Stimulated activated naive B cell treated with anti-CD40 and anti-IgM and Interleukin-4, amounts not matched to agents 10 μg/mL and 1 μg/mL and 100 μg/mL, for 72 hours (primary cell): ENCODE measurements at regions not wholly inside any gene's neighbourhood (a gene's known extent, or its start where the extent isn't known, plus 50 kb on each side); places are given as distances from the start of the nearest gene placed in this dataset.

Source experiments
- ATAC-seq, 2 donors: fragments of 150-1000 bp; cut with Tn5 transposase; replicated peaks; 2 replicates each; pipeline ENCODE4 v1.10.0; 2021; ENCODE audit warnings: moderate library complexity in 1 of 2
- DNase-seq: peaks from one replicate; pipeline ENCODE4 v3.0.0; 2021
- H3K27ac Mint-ChIP-seq: one replicate; pipeline ENCODE4 v1.8.0; 2022; ENCODE audit warnings: mild to moderate bottlenecking, mixed read lengths
- H3K27me3 Mint-ChIP-seq, 2 donors: one replicate each; pipeline ENCODE4 v1.8.0; 2022; ENCODE audit warnings: mixed read lengths in 2 of 2
- H3K36me3 Mint-ChIP-seq, 2 donors: one replicate each; pipeline ENCODE4 v1.8.0; 2022; ENCODE audit warnings: mixed read lengths in 2 of 2, mild to moderate bottlenecking in 1 of 2
- H3K4me1 Mint-ChIP-seq, 2 donors: one replicate each; pipeline ENCODE4 v1.8.0; 2022; ENCODE audit warnings: mixed read lengths in 2 of 2, mild to moderate bottlenecking in 1 of 2
- H3K4me3 Mint-ChIP-seq, 2 donors: one replicate each; pipeline ENCODE4 v1.8.0; 2022; ENCODE audit warnings: mild to moderate bottlenecking in 2 of 2, mixed read lengths in 2 of 2, moderate library complexity in 1 of 2
- H3K9me3 Mint-ChIP-seq, 2 donors: one replicate each; pipeline ENCODE4 v1.8.0; 2022; ENCODE audit warnings: mixed read lengths in 2 of 2, mild to moderate bottlenecking in 1 of 2

DNA sequence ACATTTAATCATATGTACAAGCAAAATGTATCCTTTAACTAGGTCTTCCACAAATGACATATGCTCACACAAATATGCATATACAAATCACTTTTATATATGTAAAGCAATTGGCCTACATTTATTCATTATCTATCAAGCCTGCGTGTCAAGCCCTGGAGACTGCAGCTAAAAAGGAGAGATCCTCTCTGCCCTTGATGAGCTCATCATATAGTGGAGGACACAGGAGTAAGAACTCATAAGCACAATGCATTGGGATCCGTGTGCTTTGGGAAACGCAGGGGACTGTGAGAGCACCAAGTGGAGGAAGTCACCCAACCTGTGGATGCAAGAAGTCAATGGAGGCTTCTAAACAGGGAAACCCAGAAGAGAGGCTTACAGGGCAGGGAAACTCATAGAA lies 735.7 kb downstream of the BCL11B start:
- Mint-ChIP-seq H3K4me3 (no peak overlapping the region), H3K9me3 (peaks cover 7 to 8% of the 10 kb centered on the region in 2 donors), H3K27me3 (no peaks in the 10 kb centered on the region), H3K27ac (no peak overlapping the region), H3K4me1 (no peaks in the 10 kb centered on the region), H3K36me3 (no peaks in the 10 kb centered on the region)
- ATAC-seq (no peak), DNase-seq (no peak)

DNA sequence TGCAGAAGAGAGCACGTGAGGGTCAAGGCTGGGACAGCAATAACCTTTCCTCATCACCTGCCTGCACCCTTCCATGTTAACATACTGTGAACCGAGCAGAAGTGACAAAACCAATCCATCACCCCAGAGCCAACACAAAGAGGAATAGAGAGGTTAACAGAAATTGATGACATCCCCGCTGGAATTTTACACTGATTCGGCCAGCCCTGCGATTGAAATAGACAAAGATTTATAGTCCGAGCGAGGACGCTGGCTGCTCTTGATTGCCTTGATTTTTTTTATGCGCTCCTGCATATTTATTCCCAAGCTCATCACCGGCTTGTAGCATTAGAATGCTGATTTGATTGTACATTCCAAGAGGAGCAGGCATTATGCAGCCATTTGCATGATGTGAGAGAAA lies 729.7 kb downstream of the BCL11B start:
- Mint-ChIP-seq H3K36me3 (no peaks in the 10 kb centered on the region), H3K9me3 (peaks cover 0 to 4% of the 10 kb centered on the region in 2 donors), H3K27me3 (no peaks in the 10 kb centered on the region), H3K4me3 (no peak overlapping the region), H3K4me1 (no peaks in the 10 kb centered on the region), H3K27ac (no peak overlapping the region)
- DNase-seq (no peak), ATAC-seq (no peak)

DNA sequence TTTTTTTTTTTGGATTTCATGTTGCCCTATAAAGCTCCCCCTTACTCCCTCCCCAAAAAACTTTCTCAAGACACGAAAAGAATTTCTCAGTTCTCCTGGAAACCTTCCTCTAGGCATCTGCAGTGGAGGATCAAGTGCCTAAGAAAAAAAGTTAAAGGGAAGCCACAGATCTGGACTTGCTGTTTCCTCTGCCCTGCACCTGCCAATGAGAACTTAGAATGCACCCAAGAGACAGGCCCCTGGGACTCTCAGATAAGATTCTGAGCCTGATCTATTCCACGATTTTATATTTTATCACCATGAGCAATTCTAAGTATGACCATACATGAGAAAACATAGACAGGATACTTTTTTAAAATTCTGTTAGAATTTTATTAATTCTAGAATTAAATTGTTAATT lies 728.9 kb downstream of the BCL11B start:
- no peaks in the 10 kb centered on the region for H3K27me3 Mint-ChIP-seq

DNA sequence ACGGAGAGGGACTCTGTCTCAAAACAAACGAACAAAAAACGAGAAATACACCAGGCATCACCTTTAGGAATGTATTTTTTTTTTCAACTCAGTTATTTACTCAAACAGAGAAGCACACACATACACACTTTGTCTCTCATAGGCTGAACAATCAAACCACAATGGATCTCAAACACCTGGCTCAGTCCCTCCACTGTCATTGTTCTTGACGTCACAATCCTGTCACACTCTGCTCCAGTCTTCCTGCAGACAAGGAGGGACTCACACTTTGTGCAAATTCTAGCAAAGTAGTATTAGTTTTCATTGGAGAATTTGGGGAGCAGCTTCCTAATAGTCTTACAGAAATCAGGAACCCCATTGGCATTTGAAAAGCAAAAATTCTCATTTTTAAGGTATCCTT lies 727.8 kb downstream of the BCL11B start:
- DNase-seq (no peak), ATAC-seq (no peak)
- H3K4me1 Mint-ChIP-seq = no peaks in the 10 kb centered on the region
- no peak overlapping the region for H3K27ac Mint-ChIP-seq
- no peak overlapping the region for H3K4me3 Mint-ChIP-seq
- no peaks in the 10 kb centered on the region for H3K36me3 Mint-ChIP-seq
- no peaks in the 10 kb centered on the region for H3K27me3 Mint-ChIP-seq
- peaks cover 0 to 4% of the 10 kb centered on the region in 2 donors for H3K9me3 Mint-ChIP-seq

More for the DNA sequence above, 728.9 kb downstream of the BCL11B start:
- no peak for ATAC-seq
- DNase-seq = no peak
- Mint-ChIP-seq H3K27ac (no peak overlapping the region), H3K36me3 (no peaks in the 10 kb centered on the region), H3K9me3 (peaks cover 0 to 5% of the 10 kb centered on the region in 2 donors), H3K4me3 (no peak overlapping the region), H3K4me1 (no peaks in the 10 kb centered on the region)

DNA sequence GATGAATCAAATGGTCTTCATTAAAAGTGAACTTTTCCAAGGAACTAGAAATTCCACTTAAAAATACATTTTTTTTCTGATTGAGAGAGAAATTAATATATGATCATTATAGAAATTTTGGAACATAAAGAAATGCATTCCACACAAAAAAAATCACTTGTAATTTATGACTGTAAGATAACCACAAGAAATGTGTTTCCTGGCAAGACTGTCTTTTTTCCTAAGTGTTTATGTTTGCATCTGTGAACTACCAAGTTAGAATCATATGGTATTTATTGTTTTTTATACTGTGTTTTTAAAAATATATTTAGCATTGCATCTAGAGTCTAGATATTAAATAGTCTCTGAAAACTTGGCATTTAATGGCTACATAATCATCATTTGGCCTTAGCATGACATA lies 726.8 kb downstream of the BCL11B start:
- H3K4me1 Mint-ChIP-seq = no peaks in the 10 kb centered on the region
- H3K9me3 Mint-ChIP-seq = peaks cover 0 to 4% of the 10 kb centered on the region in 2 donors
- ATAC-seq (no peak), DNase-seq (no peak)
- no peak overlapping the region for H3K27ac Mint-ChIP-seq
- H3K36me3 Mint-ChIP-seq = no peaks in the 10 kb centered on the region
- H3K27me3 Mint-ChIP-seq = no peaks in the 10 kb centered on the region
- no peak overlapping the region for H3K4me3 Mint-ChIP-seq

DNA sequence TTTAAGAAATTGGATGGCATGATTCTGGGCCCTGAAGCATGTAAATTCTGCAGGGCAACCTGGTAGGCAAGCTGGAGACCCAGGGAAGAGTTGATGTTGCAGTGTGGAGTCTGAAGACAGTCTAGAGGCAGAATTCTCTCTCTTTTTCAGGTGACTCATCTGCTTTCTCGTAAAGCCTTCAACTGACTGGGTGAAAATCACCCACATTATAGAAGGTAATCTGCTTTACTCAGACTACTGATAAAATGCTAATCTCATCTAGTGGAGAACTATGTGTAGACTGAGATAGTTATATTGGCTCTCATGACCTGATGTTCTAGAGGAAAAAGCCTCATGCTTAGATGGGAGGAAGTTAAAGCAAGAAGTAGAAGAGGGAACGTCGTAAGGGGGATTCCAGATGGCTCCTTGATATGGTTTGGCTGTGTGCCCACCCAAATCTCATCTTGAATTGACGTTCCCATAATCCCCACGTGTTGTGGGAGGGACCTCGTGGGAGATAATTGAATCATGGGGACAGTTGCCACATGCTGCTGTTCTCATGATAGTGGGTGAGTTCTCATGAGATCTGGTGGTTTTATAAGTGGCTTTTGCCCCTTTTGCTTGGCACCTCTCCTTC lies 723.8 kb downstream of the BCL11B start:
- H3K4me3 Mint-ChIP-seq = no peak overlapping the region
- no peaks in the 10 kb centered on the region for H3K27me3 Mint-ChIP-seq
- DNase-seq (no peak), ATAC-seq (no peak)
- H3K9me3 Mint-ChIP-seq = peaks cover 1 to 6% of the 10 kb centered on the region in 2 donors
- no peaks in the 10 kb centered on the region for H3K36me3 Mint-ChIP-seq
- no peak overlapping the region for H3K27ac Mint-ChIP-seq
- H3K4me1 Mint-ChIP-seq = no peaks in the 10 kb centered on the region

DNA sequence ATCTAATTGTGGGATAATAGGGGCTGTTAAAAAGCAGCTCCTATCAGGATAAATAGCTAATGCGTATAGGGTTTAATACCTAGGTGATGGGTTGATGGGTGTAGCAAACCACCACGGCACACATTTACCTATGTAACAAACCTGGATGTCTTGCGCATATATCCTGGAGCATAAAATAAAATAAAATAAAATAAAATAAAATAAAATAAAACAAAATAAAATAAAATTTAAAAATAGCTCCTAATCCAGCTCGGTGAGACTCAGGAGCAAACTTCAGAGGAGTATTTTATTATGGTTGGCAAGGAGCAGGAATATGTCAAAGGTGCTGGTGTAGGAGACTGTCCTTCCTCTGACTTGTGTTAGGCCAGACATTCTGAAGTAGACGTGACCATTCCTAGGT lies 721.0 kb downstream of the BCL11B start:
- no peaks in the 10 kb centered on the region for H3K36me3 Mint-ChIP-seq
- H3K4me1 Mint-ChIP-seq = no peaks in the 10 kb centered on the region
- no peak overlapping the region for H3K27ac Mint-ChIP-seq
- DNase-seq (no peak), ATAC-seq (no peak)
- H3K9me3 Mint-ChIP-seq = peaks cover 4 to 10% of the 10 kb centered on the region in 2 donors
- H3K4me3 Mint-ChIP-seq = no peak overlapping the region
- no peaks in the 10 kb centered on the region for H3K27me3 Mint-ChIP-seq

DNA sequence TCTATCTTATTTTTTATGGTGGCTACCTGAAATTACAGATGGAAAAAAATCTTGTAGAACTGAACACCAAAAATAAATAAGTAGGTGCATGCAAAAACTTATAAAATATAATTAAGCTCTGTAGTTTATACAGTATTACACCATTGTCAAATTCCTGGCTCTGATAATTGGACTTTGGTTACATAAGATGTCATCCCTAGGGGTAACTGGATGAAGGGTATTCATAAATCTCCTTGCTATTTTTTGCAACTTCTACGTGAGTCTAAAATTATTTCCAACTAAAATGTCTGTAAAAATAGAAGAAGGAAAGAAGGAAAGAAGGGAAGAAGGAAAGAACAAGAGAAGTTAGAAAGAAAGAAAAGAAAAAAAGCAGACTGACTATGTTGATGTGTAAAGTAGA lies 716.6 kb downstream of the BCL11B start:
- Mint-ChIP-seq H3K27ac (no peak overlapping the region), H3K27me3 (no peaks in the 10 kb centered on the region), H3K4me3 (no peak overlapping the region), H3K9me3 (peaks cover 4 to 11% of the 10 kb centered on the region in 2 donors), H3K36me3 (no peaks in the 10 kb centered on the region), H3K4me1 (no peaks in the 10 kb centered on the region)
- DNase-seq (no peak), ATAC-seq (no peak)

DNA sequence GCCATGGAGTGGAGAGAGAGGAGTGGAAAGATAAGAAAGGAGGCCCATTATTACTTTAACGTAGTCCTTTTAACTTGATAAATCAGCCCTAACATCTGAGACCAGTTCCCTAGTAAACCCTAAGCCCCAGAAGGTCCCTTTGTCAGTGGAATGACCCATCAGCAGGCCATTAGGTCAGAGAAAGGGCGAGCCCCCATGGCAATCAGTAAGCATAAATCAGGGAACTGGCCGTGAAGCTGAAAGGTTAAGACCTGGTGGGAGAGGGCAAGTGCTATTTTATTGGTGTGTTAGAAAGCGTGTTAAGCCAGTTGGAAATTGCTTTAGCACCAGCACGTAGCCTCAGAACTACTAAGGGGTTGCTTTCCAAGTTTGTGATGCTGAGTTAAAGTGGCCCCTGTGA lies 708.0 kb downstream of the BCL11B start:
- no peak overlapping the region for H3K27ac Mint-ChIP-seq
- no peaks in the 10 kb centered on the region for H3K27me3 Mint-ChIP-seq
- peaks cover 0 to 6% of the 10 kb centered on the region in 2 donors for H3K9me3 Mint-ChIP-seq
- no peaks in the 10 kb centered on the region for H3K36me3 Mint-ChIP-seq
- ATAC-seq (no peak), DNase-seq (no peak)
- H3K4me3 Mint-ChIP-seq = no peak overlapping the region
- H3K4me1 Mint-ChIP-seq = no peaks in the 10 kb centered on the region

DNA sequence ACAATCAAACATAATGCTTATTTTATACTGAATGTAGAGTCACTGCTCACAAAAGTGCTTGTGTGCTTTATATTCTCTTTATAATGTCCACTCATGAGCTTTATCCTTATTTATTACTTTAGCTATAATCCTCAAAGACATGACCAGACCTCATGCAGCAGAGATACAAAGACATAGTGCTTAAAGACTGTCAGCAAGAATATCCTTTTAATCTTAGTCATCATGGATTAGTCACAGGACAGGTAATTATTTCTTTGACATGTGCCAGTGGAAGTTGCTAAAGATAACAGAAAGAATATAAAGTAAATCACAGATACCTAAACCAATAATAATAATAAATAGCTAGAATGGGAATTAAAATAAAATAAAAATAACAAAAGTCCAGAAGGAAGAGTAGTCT lies 707.5 kb downstream of the BCL11B start:
- H3K9me3 Mint-ChIP-seq = peaks cover 0 to 2% of the 10 kb centered on the region in 2 donors
- DNase-seq (no peak), ATAC-seq (no peak)
- no peaks in the 10 kb centered on the region for H3K36me3 Mint-ChIP-seq
- no peaks in the 10 kb centered on the region for H3K27me3 Mint-ChIP-seq
- no peak overlapping the region for H3K4me3 Mint-ChIP-seq
- H3K27ac Mint-ChIP-seq = no peak overlapping the region
- H3K4me1 Mint-ChIP-seq = no peaks in the 10 kb centered on the region

DNA sequence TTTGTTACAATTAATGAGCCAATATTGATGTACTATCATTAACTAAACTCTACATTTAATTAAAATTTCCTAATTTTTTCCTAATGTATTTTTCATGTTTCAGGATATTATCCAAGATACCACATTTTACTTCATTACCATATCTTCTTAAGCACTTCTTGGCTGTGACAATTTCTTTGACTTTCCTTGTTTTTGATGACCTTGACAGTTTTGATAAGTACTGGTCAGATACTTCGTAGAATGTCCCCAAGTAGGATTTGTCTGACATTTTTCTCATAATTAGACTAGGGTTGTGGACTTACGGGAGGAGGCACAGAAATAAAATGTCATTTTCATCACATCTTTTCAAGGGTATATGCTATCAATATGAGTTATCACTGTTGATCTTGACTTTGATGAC lies 700.9 kb downstream of the BCL11B start:
- no peaks in the 10 kb centered on the region for H3K36me3 Mint-ChIP-seq

DNA sequence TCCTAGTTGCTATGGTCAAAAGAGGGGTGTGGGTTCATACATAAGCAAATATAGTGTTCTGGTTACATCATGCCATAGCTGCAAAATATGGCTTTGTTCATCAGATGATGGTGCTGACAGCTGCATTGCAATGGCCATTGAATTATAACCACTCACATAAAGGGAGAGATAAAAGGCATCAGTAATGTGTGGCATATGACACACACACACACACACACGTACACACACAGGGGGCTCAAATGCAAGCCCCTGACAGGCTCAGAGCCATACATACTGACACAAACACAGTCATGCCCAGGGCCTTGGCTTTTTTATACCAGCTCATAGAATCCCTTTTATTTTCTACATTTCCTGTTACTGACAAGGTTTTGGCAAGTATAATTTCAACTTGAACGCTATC lies 698.9 kb downstream of the BCL11B start:
- no peak overlapping the region for H3K4me3 Mint-ChIP-seq
- H3K9me3 Mint-ChIP-seq = peaks cover 3 to 15% of the 10 kb centered on the region in 2 donors
- DNase-seq (no peak), ATAC-seq (no peak)
- H3K4me1 Mint-ChIP-seq = no peaks in the 10 kb centered on the region
- H3K36me3 Mint-ChIP-seq = no peaks in the 10 kb centered on the region
- no peaks in the 10 kb centered on the region for H3K27me3 Mint-ChIP-seq
- no peak overlapping the region for H3K27ac Mint-ChIP-seq

More for the DNA sequence above, 700.9 kb downstream of the BCL11B start:
- no peak overlapping the region for H3K27ac Mint-ChIP-seq
- no peak for DNase-seq
- no peaks in the 10 kb centered on the region for H3K4me1 Mint-ChIP-seq
- H3K4me3 Mint-ChIP-seq = no peak overlapping the region
- ATAC-seq = no peak
- no peaks in the 10 kb centered on the region for H3K27me3 Mint-ChIP-seq
- peaks cover 3 to 13% of the 10 kb centered on the region in 2 donors for H3K9me3 Mint-ChIP-seq

DNA sequence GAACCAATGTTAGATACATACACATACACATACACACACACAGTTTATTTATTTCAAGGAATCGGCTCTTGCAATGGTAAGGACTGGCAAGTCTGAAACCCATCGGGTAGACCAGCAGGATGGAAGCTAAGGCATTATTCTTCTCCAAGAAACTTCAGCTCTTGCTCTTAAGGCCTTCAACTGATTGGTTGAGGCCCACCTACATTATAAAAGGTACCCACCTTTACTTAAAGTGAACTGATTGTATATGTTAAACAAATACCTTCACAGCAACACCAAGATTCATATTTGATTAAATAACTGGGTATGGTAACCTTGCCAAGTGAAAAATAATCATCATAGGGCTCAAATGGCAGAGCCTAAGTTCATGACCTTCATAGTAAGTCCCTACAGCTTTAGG lies 695.5 kb downstream of the BCL11B start:
- H3K9me3 Mint-ChIP-seq = peaks cover 3 to 9% of the 10 kb centered on the region in 2 donors
- H3K4me1 Mint-ChIP-seq = no peaks in the 10 kb centered on the region
- H3K27me3 Mint-ChIP-seq = no peaks in the 10 kb centered on the region
- DNase-seq = no peak
- H3K27ac Mint-ChIP-seq = no peak overlapping the region
- H3K36me3 Mint-ChIP-seq = no peaks in the 10 kb centered on the region
- ATAC-seq = no peak
- no peak overlapping the region for H3K4me3 Mint-ChIP-seq

DNA sequence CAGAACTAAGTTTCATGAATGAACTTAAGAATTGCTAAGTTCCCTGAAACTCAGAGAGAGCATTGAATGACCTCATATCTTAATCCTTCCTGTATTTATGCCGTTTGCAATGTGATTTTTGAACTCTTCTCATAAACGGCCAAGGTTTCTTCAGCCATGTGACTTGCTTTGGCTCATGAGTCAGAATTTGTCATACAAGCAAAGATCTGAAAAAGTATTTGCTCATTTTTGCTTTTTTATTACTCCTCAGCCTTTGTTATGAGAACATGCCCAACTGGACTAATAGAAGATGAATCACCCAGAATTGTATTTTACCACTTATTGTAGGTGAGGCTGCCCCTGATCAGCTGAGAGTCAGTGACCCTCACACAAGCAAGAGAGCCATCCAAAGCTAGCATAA lies 693.8 kb downstream of the BCL11B start:
- no peaks in the 10 kb centered on the region for H3K27me3 Mint-ChIP-seq
- no peaks in the 10 kb centered on the region for H3K36me3 Mint-ChIP-seq
- H3K27ac Mint-ChIP-seq = no peak overlapping the region
- no peak for ATAC-seq
- H3K4me1 Mint-ChIP-seq = no peaks in the 10 kb centered on the region
- peaks cover 3 to 16% of the 10 kb centered on the region in 2 donors for H3K9me3 Mint-ChIP-seq
- no peak for DNase-seq
- H3K4me3 Mint-ChIP-seq = no peak overlapping the region

DNA sequence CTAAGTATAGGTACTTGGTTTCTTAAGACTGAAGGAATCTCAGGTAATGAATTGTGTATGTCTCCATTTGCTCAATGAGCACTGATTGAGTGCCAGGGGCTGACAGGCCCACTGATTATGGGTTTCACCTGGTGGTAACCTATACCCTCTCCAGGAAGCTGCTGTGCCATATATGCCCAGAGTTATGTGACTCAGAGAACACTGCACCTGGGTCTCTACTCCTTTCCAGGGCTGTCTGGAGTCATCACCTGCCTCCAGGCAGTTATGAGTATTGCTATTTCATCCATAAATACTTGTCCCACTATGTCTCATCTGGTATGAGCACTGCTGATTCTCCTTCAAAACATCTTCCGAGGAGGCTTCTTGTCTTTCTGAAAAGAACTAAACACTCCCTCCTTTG lies 692.9 kb downstream of the BCL11B start:
- ATAC-seq (no peak), DNase-seq (no peak)
- Mint-ChIP-seq H3K4me1 (no peaks in the 10 kb centered on the region), H3K27me3 (no peaks in the 10 kb centered on the region), H3K9me3 (peaks cover 3 to 16% of the 10 kb centered on the region in 2 donors), H3K27ac (no peak overlapping the region), H3K36me3 (no peaks in the 10 kb centered on the region), H3K4me3 (no peak overlapping the region)
